Hepatocyte (in vitro differentiated cells): ENCODE measurements at regions not wholly inside any gene's neighbourhood (a gene's known extent, or its start where the extent isn't known, plus 50 kb on each side); places are given as distances from the start of the nearest gene placed in this dataset.

Source experiments
- DNase-seq: peaks from one replicate; pipeline ENCODE4 v3.0.0-alpha.2; 2016; ENCODE audit warnings: low spot score
- H2AFZ ChIP-seq: fragments of 200-600 bp; sonication (generic); 2 replicates; pipeline ENCODE4 v1.6.0; 2016; ENCODE audit warnings: antibody characterized with exemption, mild to moderate bottlenecking
- H3K27ac ChIP-seq: fragments of 200-600 bp; sonication (generic); 2 replicates; pipeline ENCODE4 v1.5.1; 2016; ENCODE audit warnings: mild to moderate bottlenecking
- H3K27me3 ChIP-seq: fragments of 200-600 bp; sonication (generic); 2 replicates; pipeline ENCODE4 v1.6.1; 2016
- H3K36me3 ChIP-seq: fragments of 200-600 bp; sonication (generic); replicated peaks from 2 replicates; pipeline ENCODE4 v1.5.1; 2016; ENCODE audit warnings: low read depth; ENCODE audit not compliant: insufficient read depth
- H3K4me1 ChIP-seq: fragments of 200-600 bp; sonication (generic); 2 replicates; pipeline ENCODE4 v1.5.1; 2016; ENCODE audit warnings: mild to moderate bottlenecking, moderate library complexity; ENCODE audit not compliant: insufficient read depth
- H3K4me2 ChIP-seq: fragments of 200-600 bp; sonication (generic); 2 replicates; pipeline ENCODE4 v1.6.0; 2016
- H3K4me3 ChIP-seq: fragments of 200-600 bp; sonication (generic); 2 replicates; pipeline ENCODE4 v1.5.1; 2016; ENCODE audit warnings: mild to moderate bottlenecking
- H3K79me2 ChIP-seq: fragments of 200-600 bp; sonication (generic); 2 replicates; pipeline ENCODE4 v1.6.0; 2017; ENCODE audit warnings: mild to moderate bottlenecking
- H3K9me2 ChIP-seq: fragments of 200-600 bp; sonication (generic); replicated peaks from 2 replicates; pipeline ENCODE4 v1.6.0; 2017; ENCODE audit warnings: mild to moderate bottlenecking; ENCODE audit not compliant: insufficient read depth
- H3K9me3 ChIP-seq: fragments of 200-600 bp; sonication (generic); 2 replicates; pipeline ENCODE4 v1.5.1; 2016; ENCODE audit warnings: low read depth, mild to moderate bottlenecking
- H4K20me1 ChIP-seq: fragments of 200-600 bp; sonication (generic); 2 replicates; pipeline ENCODE4 v1.6.0; 2016; ENCODE audit warnings: mild to moderate bottlenecking; ENCODE audit not compliant: insufficient read depth, poor library complexity, severe bottlenecking
- CTCF ChIP-seq: fragments of 200-600 bp; sonication (generic); IDR thresholded peaks from 2 replicates; pipeline ENCODE4 v1.5.1; 2016; ENCODE audit warnings: antibody characterized with exemption, mild to moderate bottlenecking; ENCODE audit not compliant: poor library complexity
- EZH2 ChIP-seq: fragments of 200-600 bp; sonication (generic); IDR thresholded peaks from 2 replicates; pipeline ENCODE4 v1.6.1; 2016; ENCODE audit warnings: antibody characterized with exemption, mild to moderate bottlenecking, borderline replicate concordance
- EZH2phosphoT487 ChIP-seq: fragments of 200-600 bp; sonication (generic); IDR thresholded peaks from one replicate; pipeline ENCODE4 v1.6.1; 2018; ENCODE audit warnings: antibody characterized with exemption, mild to moderate bottlenecking, low read depth, moderate library complexity; ENCODE audit not compliant: unreplicated experiment, severe bottlenecking
- WGBS: methylation state at CpG from one replicate; pipeline ENCODE4 v1.1.6; 2016; ENCODE audit warnings: low lambda C conversion rate; ENCODE audit errors: missing lambda C conversion rate; 5-methylcytosine and 5-hydroxymethylcytosine counted together

- Histone ChIP-seq H3K4me2 (no peak overlapping the region), H3K27ac (no peak overlapping the region), H3K9me2 (no peaks in the 10 kb centered on the region), H3K4me1 (no peaks in the 10 kb centered on the region), H4K20me1 (no peaks in the 10 kb centered on the region), H2AFZ (no peak overlapping the region), H3K27me3 (no peaks in the 10 kb centered on the region), H3K4me3 (no peak overlapping the region), H3K9me3 (no peaks in the 10 kb centered on the region), H3K79me2 (no peaks in the 10 kb centered on the region), H3K36me3 (no peaks in the 10 kb centered on the region)
- DNase-seq: no peak
- TF ChIP-seq CTCF (no peak), EZH2 (no peak), EZH2phosphoT487 (no peak)
- 88% methylated on average over 2 of the region's 2 CpGs for WGBS
Observed at GRCh38 chr7:46672861-46673260, 751.8 kb upstream of the IGFBP3 start.

DNA sequence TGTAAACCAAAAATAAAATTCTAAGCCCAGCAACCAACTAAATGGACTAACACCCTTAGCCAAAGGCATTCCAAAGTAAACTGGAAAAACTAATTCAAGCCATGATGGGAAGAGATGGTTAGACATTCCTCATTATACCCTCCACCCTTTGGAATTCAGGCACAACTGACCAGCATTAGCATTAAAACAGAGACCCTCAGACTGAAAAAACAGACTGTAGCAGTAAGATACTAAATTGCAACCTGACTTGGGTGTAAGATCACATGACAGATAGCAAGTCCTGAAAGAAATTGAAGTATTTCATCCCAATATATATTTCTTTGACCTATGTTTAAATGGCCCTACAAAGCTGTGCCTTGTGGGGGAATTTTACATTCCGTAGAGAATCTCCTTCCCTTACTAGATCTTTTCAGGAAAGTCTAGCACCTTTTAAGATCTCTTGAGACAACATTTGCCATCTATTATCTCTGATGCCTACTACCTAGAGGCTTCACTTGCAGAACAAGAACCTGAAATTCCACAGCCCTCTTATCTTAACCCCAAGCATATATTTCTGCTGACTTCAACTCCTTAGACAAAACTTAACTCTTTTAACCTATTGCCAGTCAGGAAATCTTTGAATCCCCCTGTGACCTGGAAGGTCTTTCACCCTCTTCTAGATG is 750.2 kb upstream of the IGFBP3 start:
- Histone ChIP-seq H3K27me3 (no peaks in the 10 kb centered on the region), H3K79me2 (no peaks in the 10 kb centered on the region), H3K4me1 (no peaks in the 10 kb centered on the region), H3K9me3 (no peaks in the 10 kb centered on the region), H3K4me2 (no peak overlapping the region), H3K9me2 (no peaks in the 10 kb centered on the region), H3K36me3 (no peaks in the 10 kb centered on the region), H4K20me1 (no peaks in the 10 kb centered on the region), H2AFZ (no peak overlapping the region), H3K27ac (no peak overlapping the region), H3K4me3 (no peak overlapping the region)
- WGBS: 58% methylated on average over 1 of the region's 1 CpG
- TF ChIP-seq CTCF: no peak
- TF ChIP-seq EZH2phosphoT487: no peak
- no peak for TF ChIP-seq EZH2
- no peak for DNase-seq

- Histone ChIP-seq H3K36me3 (no peaks in the 10 kb centered on the region), H3K4me3 (no peak overlapping the region), H2AFZ (no peak overlapping the region), H3K4me2 (no peak overlapping the region), H3K9me2 (no peaks in the 10 kb centered on the region), H4K20me1 (no peaks in the 10 kb centered on the region), H3K79me2 (no peaks in the 10 kb centered on the region), H3K27me3 (no peaks in the 10 kb centered on the region), H3K4me1 (no peaks in the 10 kb centered on the region), H3K27ac (no peak overlapping the region), H3K9me3 (no peaks in the 10 kb centered on the region)
- TF ChIP-seq EZH2phosphoT487: no peak
- no peak for TF ChIP-seq EZH2
- no peak for TF ChIP-seq CTCF
- WGBS: 97% methylated on average over 4 of the region's 4 CpGs
- no peak for DNase-seq
Observed at GRCh38 chr7:46669028-46669427, 748.0 kb upstream of the IGFBP3 start.
